ENCODE measurements at regions not wholly inside any gene's neighbourhood (a gene's known extent, or its start where the extent isn't known, plus 50 kb on each side); places are given as distances from the start of the nearest gene placed in this dataset.

DNA sequence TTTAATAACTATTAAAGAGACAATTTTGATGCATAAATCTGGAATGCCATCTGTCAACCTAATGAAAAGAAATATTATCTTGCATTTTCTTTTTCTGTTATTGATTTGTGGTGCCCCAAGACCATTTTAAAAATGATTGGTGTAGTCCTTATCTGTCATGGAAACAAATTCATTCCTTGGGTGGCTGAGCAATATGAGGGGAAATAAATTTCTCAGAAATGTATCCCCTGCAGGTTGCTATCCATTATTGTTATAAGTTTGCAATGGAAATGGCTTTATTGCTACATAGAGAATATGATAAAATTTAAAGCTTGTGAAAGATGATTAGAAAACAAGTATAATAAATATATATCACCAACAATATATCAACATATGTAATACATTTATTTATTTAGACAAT is 607.0 kb downstream of the DNAJB9 start:
- no peak for DNase-seq

DNA sequence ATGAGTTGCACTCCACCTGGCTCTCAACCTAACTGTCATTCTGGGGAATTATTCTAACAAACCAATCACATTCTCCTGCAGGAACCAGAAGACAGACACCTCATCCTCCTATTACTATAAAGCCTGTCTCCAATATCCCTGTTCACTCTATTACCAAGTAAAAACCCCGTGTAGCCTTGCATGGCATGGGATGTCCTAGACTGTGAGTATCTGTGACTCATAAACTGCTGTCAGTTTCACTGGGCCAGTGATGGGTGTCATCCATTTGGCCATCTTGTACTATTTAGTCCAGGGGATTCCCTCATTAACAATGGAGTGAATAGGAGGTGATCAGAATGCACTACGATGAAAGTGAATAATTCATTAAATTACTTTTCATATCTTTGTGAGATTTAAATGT is 608.7 kb downstream of the DNAJB9 start:
- DNase-seq: no peak

- DNase-seq: no peak
Measured at GRCh38 chr7:109179601-109180000, 609.9 kb downstream of the DNAJB9 start.

DNA sequence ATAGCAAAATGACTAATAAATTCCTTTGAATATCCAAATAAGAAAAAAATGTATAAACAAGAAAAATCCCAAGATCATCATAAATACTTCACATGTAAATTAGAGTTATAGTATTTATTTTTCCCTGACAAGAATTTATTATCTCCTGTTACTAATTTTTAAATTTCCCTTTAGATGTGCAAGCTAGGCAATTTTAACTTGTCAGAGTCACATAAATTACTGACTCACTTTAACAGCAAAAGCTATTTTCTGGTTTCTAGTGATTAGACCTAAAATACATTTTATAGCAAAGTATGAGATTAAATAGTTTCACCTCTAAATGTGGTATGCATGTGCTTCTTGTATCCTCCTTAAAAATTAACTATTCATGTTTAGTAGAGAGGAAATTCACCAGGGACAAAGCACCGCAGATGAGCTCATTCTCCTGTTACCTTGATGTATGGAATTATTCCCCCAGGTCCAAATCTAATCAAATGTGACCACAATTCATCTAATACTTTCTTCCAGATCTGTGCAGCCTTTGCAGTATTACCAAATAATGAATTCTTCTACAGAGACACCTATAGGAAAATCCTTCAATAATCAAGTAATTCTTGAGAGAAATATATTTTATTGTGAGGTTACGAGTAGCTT is 621.2 kb downstream of the DNAJB9 start:
- DNase-seq: no peak

DNA sequence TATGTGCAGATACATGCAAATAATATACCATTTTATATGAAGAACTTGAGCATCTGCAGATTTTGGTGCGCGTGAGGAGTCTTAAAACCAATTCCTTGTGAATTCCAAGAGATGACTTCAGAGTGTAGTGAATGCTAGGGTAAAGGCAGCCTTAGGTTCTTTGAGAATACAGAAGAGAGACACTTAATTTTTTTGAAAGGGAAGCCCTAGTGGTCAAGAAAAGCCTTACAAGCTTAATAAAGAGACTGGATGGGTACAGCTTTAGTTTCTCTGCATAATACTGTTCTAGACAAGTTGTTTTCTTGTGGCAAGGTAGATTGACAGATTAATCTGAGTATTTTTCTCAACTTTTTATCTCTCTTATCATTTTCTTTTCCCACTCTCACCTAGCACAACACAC is 636.5 kb downstream of the DNAJB9 start:
- DNase-seq: no peak

DNA sequence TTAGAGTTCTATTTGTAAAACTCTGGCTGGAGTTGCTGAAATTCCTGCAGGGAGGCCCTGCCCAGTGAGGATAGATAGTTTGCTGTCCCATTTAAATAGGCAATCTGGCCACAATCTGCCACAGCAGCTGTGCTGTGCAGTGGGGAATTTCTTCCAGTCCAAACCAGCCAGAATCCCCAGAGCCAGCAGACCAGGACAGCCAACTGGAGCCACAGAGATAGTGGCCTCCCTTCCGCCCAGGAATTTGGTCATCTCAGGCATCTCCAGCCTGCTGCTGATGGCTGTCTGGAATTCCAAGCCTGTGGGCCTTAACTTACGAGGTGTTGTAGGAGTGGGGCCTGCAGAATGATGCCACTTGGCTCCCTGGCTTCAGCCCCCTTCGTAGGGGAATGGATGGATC is 643.4 kb downstream of the DNAJB9 start:
- no peak for DNase-seq

- DNase-seq: no peak
Measured at GRCh38 chr7:109215341-109215740, 645.7 kb downstream of the DNAJB9 start.

GRCh38 chr7:109224100-109224499 is 654.4 kb downstream of the DNAJB9 start:
- no peak for DNase-seq

GRCh38 chr7:109226699-109227098 is 657.0 kb downstream of the DNAJB9 start:
- no peak for DNase-seq

GRCh38 chr7:109235316-109235715 is 665.6 kb downstream of the DNAJB9 start:
- no peak for DNase-seq

DNA sequence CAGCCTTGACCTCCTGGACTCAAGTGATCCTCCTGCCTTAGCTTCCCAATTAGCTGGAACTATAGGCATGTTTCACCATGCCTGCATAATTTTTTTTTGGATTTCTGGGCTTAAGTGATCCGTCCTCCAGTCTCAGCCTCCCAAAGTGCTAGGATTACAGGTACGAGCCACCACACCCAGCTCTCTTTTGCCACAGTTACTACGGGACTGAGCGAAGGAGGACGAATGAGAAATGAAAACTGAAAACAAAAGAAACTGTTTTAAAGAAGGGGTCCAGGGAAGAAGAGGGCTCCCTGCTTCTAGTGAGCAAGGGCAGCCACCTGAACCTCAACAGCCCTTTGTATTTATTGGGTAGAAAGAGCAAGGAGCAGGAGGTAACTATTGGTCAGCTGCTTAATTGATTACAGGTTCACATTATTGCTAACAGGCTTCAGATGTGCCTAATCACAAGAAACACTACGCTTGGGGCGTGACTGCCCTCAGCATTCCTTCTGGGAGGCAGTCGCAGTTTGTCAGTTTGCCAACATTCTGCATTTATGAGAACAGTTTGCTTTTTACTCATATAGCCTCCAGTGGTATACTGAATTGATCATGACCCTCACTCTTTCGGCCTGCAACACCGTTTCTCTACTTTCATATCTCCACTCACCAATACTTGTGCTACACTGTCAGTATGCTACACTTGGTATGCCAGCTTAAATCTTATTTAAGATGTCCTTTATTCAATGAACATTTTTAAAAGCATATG is 676.8 kb downstream of the DNAJB9 start:
- DNase-seq: no peak

DNA sequence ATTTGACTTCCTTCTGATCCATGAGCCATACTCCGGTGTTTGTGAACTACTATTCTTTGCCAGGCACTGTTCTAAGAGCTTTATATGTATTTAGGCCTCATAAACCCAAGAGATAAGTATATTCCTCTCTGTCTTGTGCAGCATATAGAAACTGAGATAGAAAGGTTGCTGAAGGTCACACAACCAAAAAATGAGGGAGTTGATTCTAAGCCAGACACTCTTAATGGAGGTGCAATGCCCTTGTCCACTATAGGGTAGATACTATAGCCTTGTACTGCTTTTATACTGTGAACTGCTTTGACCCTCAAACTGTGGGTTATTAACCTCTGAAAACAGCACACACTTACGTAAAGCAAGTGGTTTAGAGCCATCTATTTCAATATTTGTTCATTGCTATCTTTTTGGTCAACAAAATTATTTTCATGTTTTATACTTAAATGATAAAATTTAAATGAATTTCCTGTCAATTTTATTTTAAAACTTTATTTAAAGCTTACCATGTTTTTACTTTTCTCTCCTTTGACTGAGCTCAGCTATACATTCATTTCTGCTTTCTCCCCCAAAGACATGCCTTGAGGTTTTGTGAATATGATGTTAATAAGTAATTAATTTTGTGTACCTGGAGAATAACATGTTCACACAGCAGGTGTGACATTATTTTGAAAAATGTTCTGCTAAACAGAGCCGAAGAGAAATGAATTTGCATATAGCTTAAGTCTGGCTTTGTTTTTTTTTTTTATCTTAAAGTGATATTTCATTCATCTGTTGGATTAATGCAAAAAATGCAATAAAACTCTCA is 687.3 kb downstream of the DNAJB9 start:
- no peak for DNase-seq

- DNase-seq: no peak
Measured at GRCh38 chr7:109259151-109259550, 689.5 kb downstream of the DNAJB9 start.

DNA sequence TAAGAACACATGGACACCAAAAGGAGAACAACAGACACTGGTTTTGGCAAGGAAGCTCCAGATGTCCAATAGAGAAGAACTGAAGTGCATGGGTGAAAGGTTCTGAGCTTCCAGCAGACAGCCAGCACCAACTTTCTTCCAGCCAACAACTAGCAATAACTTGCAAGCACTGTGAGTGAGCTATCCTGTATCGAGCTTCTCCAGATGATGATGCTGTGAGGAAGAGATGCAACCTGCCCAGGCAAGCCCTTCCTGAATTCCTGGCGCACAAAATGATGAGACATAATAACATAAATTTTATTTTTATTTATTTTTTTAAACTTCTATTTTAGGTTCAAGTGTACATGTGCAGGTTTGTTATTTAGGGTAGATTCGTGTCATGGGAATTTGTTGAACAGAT is 692.1 kb downstream of the DNAJB9 start:
- no peak for DNase-seq

- DNase-seq: no peak
Measured at GRCh38 chr7:109266610-109267009, 696.9 kb downstream of the DNAJB9 start.

GRCh38 chr7:109276348-109276747 is 706.7 kb downstream of the DNAJB9 start:
- DNase-seq: no peak

DNA sequence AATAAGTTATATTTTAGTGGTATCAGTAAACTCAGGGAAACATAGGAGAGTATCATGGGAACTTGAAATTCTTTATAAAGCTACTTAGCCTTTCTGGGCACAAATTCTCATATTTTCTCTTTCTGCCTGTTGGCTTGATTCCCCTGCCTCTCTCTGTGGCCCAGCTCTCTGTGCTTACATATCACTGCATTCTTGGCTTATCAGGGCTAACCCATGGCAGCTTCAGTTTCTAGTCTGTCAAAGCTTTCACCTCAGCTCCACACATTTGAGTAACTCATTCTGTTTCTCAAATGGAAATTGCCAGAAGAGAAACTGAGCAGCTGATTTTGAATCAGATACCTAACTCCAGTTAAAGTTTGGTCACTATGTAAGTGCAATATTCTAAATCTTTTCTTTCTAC is 713.1 kb downstream of the DNAJB9 start:
- DNase-seq: no peak

- no peak for DNase-seq
Measured at GRCh38 chr7:109284943-109285342, 715.3 kb downstream of the DNAJB9 start.

DNA sequence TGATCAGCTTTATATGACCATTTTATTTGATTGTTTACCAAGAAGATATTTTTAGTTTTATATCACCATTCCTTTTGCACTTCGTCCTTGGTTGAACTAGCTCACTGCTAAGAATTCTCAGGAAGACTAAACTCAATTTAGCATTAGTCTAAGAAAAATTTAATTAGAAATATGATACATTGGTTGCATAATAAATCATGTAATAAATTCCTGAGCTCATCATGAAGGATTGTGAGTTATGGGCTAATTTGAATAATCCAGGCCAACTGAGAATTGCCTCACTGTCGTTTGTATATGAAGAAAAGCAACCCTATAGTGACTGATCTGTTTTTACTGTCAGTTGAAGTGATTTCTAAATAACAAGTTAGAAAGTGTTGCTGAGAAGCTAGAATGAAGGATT is 725.5 kb downstream of the DNAJB9 start:
- DNase-seq: no peak

DNA sequence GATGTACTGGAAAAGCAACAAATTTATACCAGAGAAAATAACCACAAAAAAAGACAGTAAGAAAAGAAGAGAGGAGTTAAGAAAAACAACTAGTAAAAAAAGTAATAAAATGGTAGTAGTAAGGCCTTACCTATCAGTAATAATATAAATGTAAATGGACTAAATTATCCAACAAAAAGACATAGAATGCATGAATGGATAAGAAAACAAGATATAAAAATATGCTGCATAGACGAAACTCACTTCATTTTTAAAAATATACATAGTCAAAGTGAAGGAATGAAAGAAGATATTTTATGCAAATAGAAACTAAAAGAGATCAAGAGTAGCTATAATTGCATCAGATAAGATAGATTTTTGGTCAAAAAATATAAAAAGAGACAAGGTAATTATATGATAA is 739.1 kb downstream of the DNAJB9 start:
- no peak for DNase-seq

DNA sequence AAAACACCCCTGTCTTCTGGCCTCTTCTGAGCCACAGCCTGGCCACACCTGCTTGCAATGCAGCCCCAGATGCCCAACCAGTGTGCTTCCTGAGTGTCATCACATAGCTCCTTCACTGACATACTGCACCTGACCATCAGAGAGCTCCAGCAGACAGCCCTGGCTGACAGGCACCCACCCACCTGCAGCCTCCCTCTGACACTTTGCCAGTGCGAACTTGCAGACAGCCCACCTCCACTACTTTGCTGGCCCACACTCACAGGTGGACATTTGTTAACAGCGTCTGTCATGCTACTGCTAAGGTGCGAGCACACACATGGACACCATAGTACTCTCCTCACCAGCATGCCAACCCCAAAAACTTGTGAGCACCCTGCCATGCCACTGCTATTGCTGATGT is 740.1 kb downstream of the DNAJB9 start:
- DNase-seq: no peak

- DNase-seq: no peak
Measured at GRCh38 chr7:109318136-109318535, 748.5 kb downstream of the DNAJB9 start.

DNA sequence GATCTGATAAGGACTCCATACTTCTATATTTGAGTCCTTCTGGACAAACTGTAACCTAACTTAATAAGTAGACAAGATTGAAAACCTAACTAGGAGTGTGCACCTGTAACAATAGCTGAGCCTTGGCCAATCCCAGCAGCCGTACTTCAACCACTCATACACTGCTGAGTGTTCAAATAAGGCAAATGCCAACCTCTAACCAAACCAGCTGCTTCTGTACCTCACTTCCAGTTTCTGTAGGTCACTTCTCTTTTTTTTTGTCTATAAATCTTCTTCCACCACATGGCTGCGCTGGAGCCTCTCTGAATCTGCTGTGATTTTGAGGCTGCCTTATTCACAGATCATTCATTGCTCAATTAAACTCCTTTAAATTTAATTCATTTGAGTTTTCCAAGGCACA is 753.2 kb downstream of the DNAJB9 start:
- no peak for DNase-seq

- DNase-seq: no peak
Measured at GRCh38 chr7:109331423-109331822, 761.7 kb downstream of the DNAJB9 start.
